Caki2 (cell line): ENCODE measurements at regions not wholly inside any gene's neighbourhood (a gene's known extent, or its start where the extent isn't known, plus 50 kb on each side); places are given as distances from the start of the nearest gene placed in this dataset.
"Not testable (repeated sequence)": the region's sequence is repeated elsewhere in the genome, so short reads cannot be mapped to it uniquely, and the experiment has no call there.

ENCODE experiments used
- DNase-seq: peaks from one replicate; pipeline ENCODE4 v3.0.0-alpha.2; 2015; ENCODE audit warnings: low read depth
- in situ Hi-C: cut with HindIII; loops from 2 replicates; pipeline ENCODE4 v1.10.0; 2016; ENCODE audit warnings: low sequenced_read_pairs, low pct_unique_long_range_greater_than_20kb, mixed read lengths

- DNase-seq, in situ Hi-C loops: not testable (repeated sequence)
Observed at GRCh38 chr20:47845382-47845977, 60.2 kb upstream of the SULF2 start.

GRCh38 chr20:47844568-47844906, 59.3 kb upstream of the SULF2 start:
- DNase-seq, in situ Hi-C loops: not testable (repeated sequence)

- in situ Hi-C loops = no loop called here
- no peak for DNase-seq
Observed at GRCh38 chr20:47843886-47844567, 58.7 kb upstream of the SULF2 start.

GRCh38 chr20:47842950-47843349, 57.7 kb upstream of the SULF2 start:
- in situ Hi-C loops, DNase-seq: not testable (repeated sequence)

GRCh38 chr20:47842004-47842403, 56.7 kb upstream of the SULF2 start:
- in situ Hi-C loops, DNase-seq: not testable (repeated sequence)

- in situ Hi-C loops, DNase-seq: not testable (repeated sequence)
Observed at GRCh38 chr20:47836256-47836817, 51.1 kb upstream of the SULF2 start.
